ENCODE measurements at regions not wholly inside any gene's neighbourhood (a gene's known extent, or its start where the extent isn't known, plus 50 kb on each side); places are given as distances from the start of the nearest gene placed in this dataset.

DNA sequence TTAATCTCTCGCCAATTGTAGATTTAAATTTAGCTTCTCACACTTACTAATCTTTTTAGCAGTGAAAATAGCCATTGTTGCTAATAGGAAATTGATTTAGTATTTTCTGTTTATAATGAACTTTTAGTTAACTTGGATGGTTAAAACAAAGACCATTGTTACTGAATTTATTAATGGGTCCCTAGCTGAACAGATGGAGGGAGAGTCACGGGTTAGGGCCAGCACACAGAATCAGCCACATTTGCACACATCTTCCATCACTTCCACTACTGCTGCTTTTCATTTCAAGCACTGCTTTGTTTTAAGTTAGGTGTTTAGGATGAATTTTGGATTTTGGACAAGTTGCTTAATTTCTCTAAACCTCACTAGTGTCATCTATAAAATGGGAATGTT lies 125.9 kb upstream of the ADAMTSL1 start:
- H3K79me2 ChIP-seq (ENCODE audit: control insufficient read depth, insufficient read depth, low read length): no peaks in the 10 kb centered on the region
- no TSS peak for BruUV-seq (replicated peaks)
- ChIA-PET POLR2A (no interaction called here), CTCF (interaction anchor here (0.9 to 1.8 kb wide), 2 partner anchors 11 to 94 kb away, joined by 3 to 4 read pairs; no protein-coding TSS in a partner anchor)
- H3K4me3 ChIP-seq (replicated peaks in 1 of 3; ENCODE audit: insufficient read depth in 1 of 3, low read depth in 1 of 3, low read length in 3 of 3): no peak overlapping the region
- no peaks in the 10 kb centered on the region for H3K9me1 ChIP-seq (replicated peaks; ENCODE audit: control insufficient read depth, extremely low read depth, insufficient read depth, low read length)
- FAIRE-seq (no peak), DNase-seq (ENCODE audit: low read depth, low spot score) (no peak)
- intact Hi-C loops (cut with micrococcal nuclease) (no loop called here), dilution Hi-C loops (cut with MboI; ENCODE audit: extremely low pct_ligation_motif_present, low sequenced_read_pairs) (no loop called here)
- no peak overlapping the region for H2AFZ ChIP-seq (ENCODE audit: low read depth, low read length)
- no peak overlapping the region for H3K4me2 ChIP-seq (ENCODE audit: insufficient read depth, low read length)
- no peaks in the 10 kb centered on the region for H3K27me3 ChIP-seq (ENCODE audit: control insufficient read depth in 2 of 2, insufficient read depth in 2 of 2, low read length in 2 of 2)
- no peaks in the 10 kb centered on the region for H4K20me1 ChIP-seq (replicated peaks; ENCODE audit: control insufficient read depth, extremely low read depth, insufficient read depth, low read length)
- no peak overlapping the region for H3K27ac ChIP-seq (ENCODE audit: insufficient read depth, low read depth, low read length)
- no peaks in the 10 kb centered on the region for H3K9me3 ChIP-seq (replicated peaks; ENCODE audit: control insufficient read depth, insufficient read depth, low read length)
- H3K36me3 ChIP-seq (ENCODE audit: control insufficient read depth in 2 of 2, extremely low read depth in 1 of 2, insufficient read depth in 2 of 2, low read length in 2 of 2): no peaks in the 10 kb centered on the region
- TF ChIP-seq EZH2 (IDR thresholded peaks at IDR 0.05; ENCODE audit: borderline replicate concordance, low read depth, low read length, severe bottlenecking) (no peak), GATA2 (IDR thresholded peaks at IDR 0.05; ENCODE audit: insufficient read depth, insufficient read length, low read depth, low read length) (no peak), MAX (IDR thresholded peaks at IDR 0.05; ENCODE audit: insufficient read depth, insufficient read length) (no peak), FOS (IDR thresholded peaks at IDR 0.05; ENCODE audit: borderline replicate concordance, insufficient read depth, low read length) (no peak), MYC (IDR thresholded peaks at IDR 0.05; ENCODE audit: low read depth, low read length) (no peak), CTCF (IDR thresholded peaks at IDR 0.05; ENCODE audit: extremely low read depth in 1 of 2, insufficient read depth in 1 of 2, low read depth in 1 of 2, low read length in 2 of 2) (no peak), JUN (IDR thresholded peaks at IDR 0.05; ENCODE audit: borderline replicate concordance, insufficient read depth, insufficient read length, low read depth) (no peak), POLR2AphosphoS5 (IDR thresholded peaks at IDR 0.05; ENCODE audit: insufficient read depth, low read depth, low read length) (no peak), POLR2A (IDR thresholded peaks at IDR 0.05; ENCODE audit: low read depth, low read length) (no peak)
- H3K4me1 ChIP-seq (ENCODE audit: control insufficient read depth, extremely low read depth, insufficient read depth, low read length): peaks cover 8% of the 10 kb centered on the region
- no peak overlapping the region for H3K9ac ChIP-seq (replicated peaks; ENCODE audit: extremely low read depth, insufficient read depth, low read length)
